22Rv1 (cell line): ENCODE measurements at regions not wholly inside any gene's neighbourhood (a gene's known extent, or its start where the extent isn't known, plus 50 kb on each side); places are given as distances from the start of the nearest gene placed in this dataset.

ENCODE experiments used
- H3K27ac ChIP-seq: fragments of 450-650 bp; 2 replicates; pipeline ENCODE4 v1.5.1; 2017
- CTCF ChIP-seq: fragments of 450-650 bp; IDR thresholded peaks from 2 replicates; pipeline ENCODE4 v1.5.1; 2017; ENCODE audit warnings: mild to moderate bottlenecking
- ZFX ChIP-seq: fragments of 450-650 bp; IDR thresholded peaks from 2 replicates; pipeline ENCODE4 v1.6.1; 2017; ENCODE audit warnings: antibody characterized with exemption, borderline replicate concordance

GRCh38 chr20:52631469-52631868 is 340.7 kb upstream of the TSHZ2 start:
- TF ChIP-seq ZFX (no peak), CTCF (no peak)
- H3K27ac ChIP-seq = no peak overlapping the region

DNA sequence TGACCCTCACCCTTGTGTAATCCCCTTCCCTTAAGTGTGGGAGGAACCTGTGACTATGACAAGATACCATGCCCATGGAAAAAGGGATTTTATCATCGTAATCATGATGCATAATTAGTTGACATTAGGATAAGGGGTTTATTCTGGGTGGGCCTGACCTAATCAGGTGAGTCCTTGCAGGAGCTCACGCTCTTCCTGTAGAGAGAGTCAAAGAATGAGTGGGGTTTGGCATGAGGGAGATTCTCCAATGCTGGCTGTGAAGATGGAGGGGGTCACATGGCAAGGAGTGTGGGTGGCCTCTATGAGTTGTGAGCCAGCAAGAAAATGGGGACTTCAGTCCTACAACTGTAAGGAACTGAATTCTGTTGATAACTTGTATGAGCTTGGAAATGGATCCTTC is 342.0 kb upstream of the TSHZ2 start:
- no peak for TF ChIP-seq CTCF
- TF ChIP-seq ZFX = no peak
- no peak overlapping the region for H3K27ac ChIP-seq

DNA sequence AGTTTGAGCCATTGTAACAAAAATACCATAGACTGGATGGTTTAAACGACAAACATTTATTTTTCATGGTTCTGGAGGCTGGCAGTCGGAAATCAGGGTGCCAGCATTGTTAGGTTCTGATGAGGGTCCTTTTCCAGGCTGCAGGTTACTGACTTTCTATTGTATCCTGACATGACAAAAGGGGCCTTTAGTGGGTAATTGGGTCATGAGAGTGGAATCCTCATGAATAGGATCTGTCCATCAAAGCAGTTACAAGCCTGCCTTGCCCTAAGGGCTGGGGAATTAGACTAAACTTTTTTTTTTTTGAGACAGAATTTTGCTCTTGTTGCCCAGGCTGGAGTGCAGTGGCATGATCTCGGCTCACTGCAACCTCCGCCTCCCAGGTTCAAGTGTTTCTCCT is 347.9 kb upstream of the TSHZ2 start:
- H3K27ac ChIP-seq = no peak overlapping the region
- no peak for TF ChIP-seq ZFX
- no peak for TF ChIP-seq CTCF

DNA sequence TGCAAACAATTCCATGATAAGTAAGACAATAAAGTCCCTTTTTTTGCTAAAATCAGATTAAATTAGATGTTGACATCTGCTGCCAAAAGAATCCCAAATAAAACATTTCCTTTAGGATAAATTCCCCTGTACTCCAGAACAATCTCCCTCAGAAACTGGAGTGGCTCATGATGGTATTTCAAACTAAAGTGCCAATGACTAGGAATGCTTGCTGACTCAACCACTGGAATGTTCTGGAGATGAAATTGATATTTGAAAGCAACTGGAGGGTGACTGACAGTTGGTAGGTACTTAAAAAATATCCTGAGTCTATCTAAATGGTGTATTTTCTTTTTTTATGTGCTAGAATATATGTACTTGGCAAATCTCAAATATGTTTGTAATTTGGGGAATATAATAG is 350.1 kb upstream of the TSHZ2 start:
- TF ChIP-seq CTCF = no peak
- no peak for TF ChIP-seq ZFX
- H3K27ac ChIP-seq = no peak overlapping the region

DNA sequence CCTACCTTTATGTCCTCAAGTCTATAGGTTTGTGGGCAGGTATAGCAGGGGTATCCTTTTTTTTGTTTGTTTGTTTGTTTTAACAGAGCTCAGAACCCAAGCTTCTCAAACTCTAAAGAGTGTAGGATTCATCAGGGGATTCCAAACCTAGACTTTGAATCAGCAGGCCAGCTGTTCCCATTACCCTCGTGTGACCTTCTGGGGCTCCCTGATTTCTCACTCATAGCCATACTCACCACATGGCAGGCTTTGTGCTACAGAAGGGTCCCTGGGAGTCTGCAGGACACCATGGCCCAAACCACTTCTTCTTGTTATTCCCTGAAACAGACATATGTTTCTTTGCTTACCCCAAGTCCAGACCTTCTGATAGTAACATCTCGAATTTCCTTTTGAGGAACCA is 350.8 kb upstream of the TSHZ2 start:
- no peak overlapping the region for H3K27ac ChIP-seq
- no peak for TF ChIP-seq CTCF
- TF ChIP-seq ZFX = no peak

- TF ChIP-seq CTCF (no peak), ZFX (no peak)
- H3K27ac ChIP-seq = no peak overlapping the region
Observed at GRCh38 chr20:52619671-52620070, 352.5 kb upstream of the TSHZ2 start.

- no peak overlapping the region for H3K27ac ChIP-seq
- TF ChIP-seq CTCF (no peak), ZFX (no peak)
Observed at GRCh38 chr20:52619101-52619500, 353.1 kb upstream of the TSHZ2 start.
